IMR-90 (cell line): ENCODE measurements at regions not wholly inside any gene's neighbourhood (a gene's known extent, or its start where the extent isn't known, plus 50 kb on each side); places are given as distances from the start of the nearest gene placed in this dataset.

ENCODE experiments used
- ATAC-seq: fragments of 200-7000 bp; cut with Tn5 transposase; 2 replicates; pipeline ENCODE4 v1.9.1; 2020; ENCODE audit warnings: low read depth, mild to moderate bottlenecking, moderate library complexity
- BruUV-seq: library from RNA; stranded (reverse); fragments of 400-500 nt; replicated peaks from 2 replicates; lab custom pipeline; 2021; lab: Mats Ljungman, UMichigan
- CTCF ChIA-PET: fragments of 300-600 bp; formaldehyde crosslinking; extraction: SDS; loops from one replicate; lab custom pipeline; 2021; ENCODE audit warnings: antibody characterized with exemption; lab: Yijun Ruan, JAX
- POLR2A ChIA-PET: fragments of 300-600 bp; sonication (Branson Sonifier 250); formaldehyde crosslinking; loops from one replicate; lab custom pipeline; 2022; ENCODE audit warnings: antibody characterized with exemption; ENCODE audit not compliant: unreplicated experiment; lab: Charles Lee
- DNase-seq: peaks from one replicate; pipeline ENCODE4 v3.0.0; 2013
- H2AFZ ChIP-seq: replicated peaks from 2 replicates; pipeline ENCODE3; 2013; ENCODE audit warnings: low read length, mild to moderate bottlenecking; ENCODE audit not compliant: poor library complexity
- H2AK5ac ChIP-seq: 2 replicates; pipeline ENCODE4 v1.6.1; 2013; ENCODE audit warnings: low read depth, low read length, inconsistent platforms
- H2AK9ac ChIP-seq: replicated peaks from 2 replicates; pipeline ENCODE3; 2013; ENCODE audit warnings: mild to moderate bottlenecking, low read depth, low read length, moderate library complexity; ENCODE audit not compliant: poor library complexity
- H2BK120ac ChIP-seq: 2 replicates; pipeline ENCODE4 v1.6.1; 2013; ENCODE audit warnings: low read depth, low read length, inconsistent platforms
- H2BK15ac ChIP-seq: 3 replicates; pipeline ENCODE4 v1.6.1; 2013; ENCODE audit warnings: low read depth, low read length, inconsistent platforms
- H2BK20ac ChIP-seq: 2 replicates; pipeline ENCODE4 v1.6.1; 2013; ENCODE audit warnings: low read depth, mild to moderate bottlenecking, inconsistent platforms, low read length, moderate library complexity
- H2BK5ac ChIP-seq: 2 replicates; pipeline ENCODE4 v1.6.1; 2013; ENCODE audit warnings: mild to moderate bottlenecking, low read depth, low read length, inconsistent platforms; ENCODE audit not compliant: poor library complexity, severe bottlenecking
- H3K14ac ChIP-seq: replicated peaks from 2 replicates; pipeline ENCODE4 v1.6.1; 2013; ENCODE audit warnings: low read depth, low read length, inconsistent platforms
- H3K18ac ChIP-seq: 2 replicates; pipeline ENCODE4 v1.6.1; 2013; ENCODE audit warnings: low read depth, low read length, control low read depth
- H3K23ac ChIP-seq: 2 replicates; pipeline ENCODE4 v1.6.1; 2013; ENCODE audit warnings: low read depth, low read length, inconsistent platforms
- H3K27ac ChIP-seq: 2 replicates; pipeline ENCODE4 v1.5.1; 2013; ENCODE audit warnings: mild to moderate bottlenecking, control low read depth, low read length; ENCODE audit not compliant: insufficient read depth
- H3K27me3 ChIP-seq: 2 replicates; pipeline ENCODE4 v1.6.1; 2013; ENCODE audit warnings: low read length; ENCODE audit not compliant: control insufficient read depth, insufficient read depth
- H3K36me3 ChIP-seq: 2 replicates; pipeline ENCODE4 v1.6.1; 2013; ENCODE audit warnings: low read length, mixed read lengths; ENCODE audit not compliant: control insufficient read depth, insufficient read depth
- H3K4ac ChIP-seq: 2 replicates; pipeline ENCODE4 v1.6.1; 2013; ENCODE audit warnings: low read depth, low read length, inconsistent platforms
- H3K4me1 ChIP-seq: 2 replicates; pipeline ENCODE4 v1.6.1; 2013; ENCODE audit warnings: low read length, mixed read lengths; ENCODE audit not compliant: control insufficient read depth, insufficient read depth
- H3K4me2 ChIP-seq: 2 replicates; pipeline ENCODE4 v1.6.1; 2013; ENCODE audit warnings: low read depth, mild to moderate bottlenecking, control low read depth, low read length, moderate library complexity
- H3K4me3 ChIP-seq: 2 replicates; pipeline ENCODE4 v1.5.1; 2013; ENCODE audit warnings: low read depth, mild to moderate bottlenecking, control low read depth, low read length, moderate library complexity; ENCODE audit not compliant: insufficient read depth
- H3K56ac ChIP-seq: 2 replicates; pipeline ENCODE4 v1.6.1; 2013; ENCODE audit warnings: low read length, inconsistent platforms; ENCODE audit not compliant: insufficient read depth; ENCODE audit errors: extremely low read depth
- H3K79me1 ChIP-seq, 2 experiments: 2 replicates each; pipeline ENCODE4 v1.6.1; 2013; ENCODE audit warnings: low read length in 2 of 2, inconsistent platforms in 1 of 2, low read depth in 1 of 2
- H3K9ac ChIP-seq: 2 replicates; pipeline ENCODE4 v1.6.1; 2013; ENCODE audit warnings: low read depth, low read length, control low read depth
- H3K9me1 ChIP-seq: 2 replicates; pipeline ENCODE4 v1.6.1; 2013; ENCODE audit warnings: low read length, inconsistent platforms; ENCODE audit not compliant: insufficient read depth
- H3K9me3 ChIP-seq: 2 replicates; pipeline ENCODE4 v1.6.1; 2013; ENCODE audit warnings: low read length; ENCODE audit not compliant: control insufficient read depth, insufficient read depth
- H4K20me1 ChIP-seq: 2 replicates; pipeline ENCODE4 v1.6.1; 2013; ENCODE audit warnings: low read length, inconsistent platforms; ENCODE audit not compliant: insufficient read depth
- H4K5ac ChIP-seq: 2 replicates; pipeline ENCODE4 v1.6.1; 2013; ENCODE audit warnings: mild to moderate bottlenecking, low read depth, low read length, control low read depth
- H4K8ac ChIP-seq, 2 experiments: 2 replicates each; pipeline ENCODE4 v1.6.1; 2013; ENCODE audit warnings: low read depth in 2 of 2, low read length in 2 of 2, control low read depth in 1 of 2, inconsistent platforms in 1 of 2
- H4K91ac ChIP-seq: 2 replicates; pipeline ENCODE4 v1.6.1; 2013; ENCODE audit warnings: low read depth, low read length, inconsistent platforms; ENCODE audit not compliant: insufficient read depth
- CHD1 ChIP-seq: IDR thresholded peaks from 2 replicates; pipeline ENCODE4 v1.6.1; 2012; ENCODE audit warnings: low read depth, low read length, improper control_type of control experiment
- MAFK ChIP-seq: IDR thresholded peaks from 2 replicates; pipeline ENCODE4 v1.6.1; 2012; ENCODE audit warnings: low read depth, low read length, improper control_type of control experiment
- MXI1 ChIP-seq: IDR thresholded peaks from 2 replicates; pipeline ENCODE4 v1.6.1; 2012; ENCODE audit warnings: low read depth, mild to moderate bottlenecking, low read length, moderate library complexity, borderline replicate concordance
- NFE2L2 ChIP-seq: fragments of 150-350 bp; IDR thresholded peaks from 2 replicates; pipeline ENCODE4 v1.6.1; 2016; ENCODE audit warnings: low read depth, mild to moderate bottlenecking, low read length
- POLR2A ChIP-seq: IDR thresholded peaks from 2 replicates; pipeline ENCODE4 v1.6.1; 2012; ENCODE audit warnings: mild to moderate bottlenecking, low read depth, low read length
- RAD21 ChIP-seq: IDR thresholded peaks from 2 replicates; pipeline ENCODE4 v1.6.1; 2012; ENCODE audit warnings: low read length, improper control_type of control experiment
- RCOR1 ChIP-seq: IDR thresholded peaks from 2 replicates; pipeline ENCODE4 v1.6.1; 2012; ENCODE audit warnings: mild to moderate bottlenecking, low read length, improper control_type of control experiment; ENCODE audit not compliant: insufficient replicate concordance
- RFX5 ChIP-seq: IDR thresholded peaks from 2 replicates; pipeline ENCODE4 v1.8.0; 2012; ENCODE audit warnings: low read depth, mild to moderate bottlenecking, low read length, moderate library complexity
- SMC3 ChIP-seq: fragments of 150-350 bp; IDR thresholded peaks from 2 replicates; pipeline ENCODE4 v1.6.1; 2016; ENCODE audit warnings: low read depth, mild to moderate bottlenecking, antibody characterized with exemption, low read length, moderate library complexity
- USF2 ChIP-seq: fragments of 150-350 bp; IDR thresholded peaks from 2 replicates; pipeline ENCODE4 v1.6.1; 2017; ENCODE audit warnings: mild to moderate bottlenecking, antibody characterized with exemption, low read length, low read depth
- WGBS, 2 experiments: methylation state at CpG; one replicate each; pipeline versions ENCODE4 v1.1.5 to v1.1.7; 2013; ENCODE audit warnings: missing lambda C conversion rate in 2 of 2; ENCODE audit not compliant: insufficient read length in 1 of 2; ENCODE audit errors: extremely low coverage in 2 of 2; 5-methylcytosine and 5-hydroxymethylcytosine counted together
- dilution Hi-C: fragments of 300-500 bp; cut with HindIII; formaldehyde crosslinking; loops from one replicate; pipeline ENCODE4 v1.14.3; 2018; ENCODE audit warnings: low sequenced_read_pairs; ENCODE audit not compliant: unreplicated experiment
- in situ Hi-C: fragments of 300-500 bp; cut with MboI; formaldehyde crosslinking; loops from 3 replicates; pipeline ENCODE4 v1.14.3; 2019; ENCODE audit warnings: low sequenced_read_pairs, inconsistent platforms, mixed read lengths
- intact Hi-C: fragments of 100-400 bp; cut with micrococcal nuclease; formaldehyde crosslinking; loops from 2 replicates; pipeline ENCODE4 v1.10.0; 2022
- TF ChIP-seq, protein P1 (sequence below): fragments of 150-350 bp; IDR thresholded peaks from 2 replicates; pipeline ENCODE4 v1.6.1; 2016; ENCODE audit warnings: low read depth, mild to moderate bottlenecking, low read length, moderate library complexity, borderline replicate concordance
- TF ChIP-seq, protein P2 (sequence below): conservative IDR thresholded peaks from 2 replicates; pipeline ENCODE4 v1.5.1; 2012; ENCODE audit warnings: mild to moderate bottlenecking, low read depth, low read length, improper control_type of control experiment

- WGBS, 2 experiments = 24% methylated on average over 4 of the region's 15 CpGs; no CpG with 5 or more reads in 1 of the 2 experiments
- CTCF ChIA-PET = no interaction called here
- dilution Hi-C loops = no loop called here
Observed at GRCh38 chr1:38210021-38210894, 163.7 kb upstream of the POU3F1 start.

More at GRCh38 chr1:38210021-38210894, 163.7 kb upstream of the POU3F1 start:
- H3K27ac ChIP-seq = no peak overlapping the region
- H2BK15ac ChIP-seq = no peak overlapping the region
- H3K4me3 ChIP-seq = no peak overlapping the region
- no peaks in the 10 kb centered on the region for H3K79me1 ChIP-seq
- no TSS peak for BruUV-seq
- H3K9me1 ChIP-seq = no peaks in the 10 kb centered on the region
- no peak overlapping the region for H3K4me2 ChIP-seq
- no peak overlapping the region for H4K91ac ChIP-seq
- no peak overlapping the region for H2AK9ac ChIP-seq
- no peaks in the 10 kb centered on the region for H3K4me1 ChIP-seq
- no peak overlapping the region for H2BK5ac ChIP-seq
- DNase-seq = no peak
- no peak overlapping the region for H2AK5ac ChIP-seq
- no peak overlapping the region for H3K4ac ChIP-seq
- in situ Hi-C loops = no loop called here
- no peak overlapping the region for H2AFZ ChIP-seq
- no peak overlapping the region for H3K23ac ChIP-seq
- no peak overlapping the region for H2BK20ac ChIP-seq
- no peak overlapping the region for H4K5ac ChIP-seq
- no peak overlapping the region for H4K8ac ChIP-seq
- no peak for ATAC-seq
- H3K56ac ChIP-seq = no peak overlapping the region
- TF ChIP-seq MAFK (no peak), RFX5 (no peak), CHD1 (no peak), RAD21 (no peak), SMC3 (no peak), MXI1 (no peak), NFE2L2 (no peak), RCOR1 (no peak), POLR2A (no peak), USF2 (no peak)
- TF ChIP-seq, protein P1, sequence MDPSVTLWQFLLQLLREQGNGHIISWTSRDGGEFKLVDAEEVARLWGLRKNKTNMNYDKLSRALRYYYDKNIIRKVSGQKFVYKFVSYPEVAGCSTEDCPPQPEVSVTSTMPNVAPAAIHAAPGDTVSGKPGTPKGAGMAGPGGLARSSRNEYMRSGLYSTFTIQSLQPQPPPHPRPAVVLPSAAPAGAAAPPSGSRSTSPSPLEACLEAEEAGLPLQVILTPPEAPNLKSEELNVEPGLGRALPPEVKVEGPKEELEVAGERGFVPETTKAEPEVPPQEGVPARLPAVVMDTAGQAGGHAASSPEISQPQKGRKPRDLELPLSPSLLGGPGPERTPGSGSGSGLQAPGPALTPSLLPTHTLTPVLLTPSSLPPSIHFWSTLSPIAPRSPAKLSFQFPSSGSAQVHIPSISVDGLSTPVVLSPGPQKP = no peak
- TF ChIP-seq, protein P2, sequence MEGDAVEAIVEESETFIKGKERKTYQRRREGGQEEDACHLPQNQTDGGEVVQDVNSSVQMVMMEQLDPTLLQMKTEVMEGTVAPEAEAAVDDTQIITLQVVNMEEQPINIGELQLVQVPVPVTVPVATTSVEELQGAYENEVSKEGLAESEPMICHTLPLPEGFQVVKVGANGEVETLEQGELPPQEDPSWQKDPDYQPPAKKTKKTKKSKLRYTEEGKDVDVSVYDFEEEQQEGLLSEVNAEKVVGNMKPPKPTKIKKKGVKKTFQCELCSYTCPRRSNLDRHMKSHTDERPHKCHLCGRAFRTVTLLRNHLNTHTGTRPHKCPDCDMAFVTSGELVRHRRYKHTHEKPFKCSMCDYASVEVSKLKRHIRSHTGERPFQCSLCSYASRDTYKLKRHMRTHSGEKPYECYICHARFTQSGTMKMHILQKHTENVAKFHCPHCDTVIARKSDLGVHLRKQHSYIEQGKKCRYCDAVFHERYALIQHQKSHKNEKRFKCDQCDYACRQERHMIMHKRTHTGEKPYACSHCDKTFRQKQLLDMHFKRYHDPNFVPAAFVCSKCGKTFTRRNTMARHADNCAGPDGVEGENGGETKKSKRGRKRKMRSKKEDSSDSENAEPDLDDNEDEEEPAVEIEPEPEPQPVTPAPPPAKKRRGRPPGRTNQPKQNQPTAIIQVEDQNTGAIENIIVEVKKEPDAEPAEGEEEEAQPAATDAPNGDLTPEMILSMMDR = no peak
- no peak overlapping the region for H2BK120ac ChIP-seq
- H3K9ac ChIP-seq = no peak overlapping the region
- H3K36me3 ChIP-seq = no peaks in the 10 kb centered on the region
- H3K14ac ChIP-seq = no peak overlapping the region
- H3K9me3 ChIP-seq = no peaks in the 10 kb centered on the region
- H3K18ac ChIP-seq = no peak overlapping the region
- intact Hi-C loops = no loop called here
- H4K20me1 ChIP-seq = no peaks in the 10 kb centered on the region
- POLR2A ChIA-PET = interaction anchor here (0.6 kb wide), 1 partner anchor 582 kb away, joined by 3 read pairs; no protein-coding TSS in a partner anchor
- no peaks in the 10 kb centered on the region; the same call in 1 of the 2 replicates for H3K27me3 ChIP-seq
